Mucosa of descending colon (tissue), 3 donors: ENCODE measurements at regions not wholly inside any gene's neighbourhood (a gene's known extent, or its start where the extent isn't known, plus 50 kb on each side); places are given as distances from the start of the nearest gene placed in this dataset.
"Not testable (repeated sequence)": the region's sequence is repeated elsewhere in the genome, so short reads cannot be mapped to it uniquely, and the experiment has no call there.

ENCODE experiments used
- ATAC-seq: fragments of 200-7000 bp; cut with Tn5 transposase; one replicate; pipeline ENCODE4 v1.9.1; 2020; ENCODE audit warnings: mild to moderate bottlenecking, moderate library complexity
- DNase-seq, 3 donors: peaks; one replicate each; pipeline ENCODE4 v3.0.0-alpha.2; 2020
- H3K36me3 ChIP-seq: fragments of 200-600 bp; one replicate; pipeline ENCODE4 v1.8.0; 2021; ENCODE audit warnings: low read depth, mild to moderate bottlenecking
- H3K4me1 ChIP-seq: fragments of 200-600 bp; one replicate; pipeline ENCODE4 v1.8.0; 2021; ENCODE audit warnings: low read depth, mild to moderate bottlenecking
- H3K4me3 ChIP-seq: fragments of 200-600 bp; one replicate; pipeline ENCODE4 v1.8.0; 2021; ENCODE audit warnings: mild to moderate bottlenecking
- H3K9me3 ChIP-seq: fragments of 200-600 bp; one replicate; pipeline ENCODE4 v1.8.0; 2021; ENCODE audit warnings: mild to moderate bottlenecking
- CTCF ChIP-seq: fragments of 200-600 bp; IDR thresholded peaks from one replicate; pipeline ENCODE4 v1.8.0; 2022; ENCODE audit warnings: antibody characterized with exemption, mild to moderate bottlenecking
- intact Hi-C, 2 donors: fragments of 100-400 bp; cut with DNase I in 1 of 2; cut with micrococcal nuclease in 1 of 2; formaldehyde crosslinking; loops; one replicate each; pipeline versions ENCODE4 v1.11.0 to v1.11.1; 2022; cut with DNase I, micrococcal nuclease
- donor health status: DM: no; HTN: no; CAD: no; lungs with moderate emphysema.
- donor health status: DM: no; HTN: no; CAD: no.
- donor health status: DM: no; HTN: yes; CAD: no.

DNA sequence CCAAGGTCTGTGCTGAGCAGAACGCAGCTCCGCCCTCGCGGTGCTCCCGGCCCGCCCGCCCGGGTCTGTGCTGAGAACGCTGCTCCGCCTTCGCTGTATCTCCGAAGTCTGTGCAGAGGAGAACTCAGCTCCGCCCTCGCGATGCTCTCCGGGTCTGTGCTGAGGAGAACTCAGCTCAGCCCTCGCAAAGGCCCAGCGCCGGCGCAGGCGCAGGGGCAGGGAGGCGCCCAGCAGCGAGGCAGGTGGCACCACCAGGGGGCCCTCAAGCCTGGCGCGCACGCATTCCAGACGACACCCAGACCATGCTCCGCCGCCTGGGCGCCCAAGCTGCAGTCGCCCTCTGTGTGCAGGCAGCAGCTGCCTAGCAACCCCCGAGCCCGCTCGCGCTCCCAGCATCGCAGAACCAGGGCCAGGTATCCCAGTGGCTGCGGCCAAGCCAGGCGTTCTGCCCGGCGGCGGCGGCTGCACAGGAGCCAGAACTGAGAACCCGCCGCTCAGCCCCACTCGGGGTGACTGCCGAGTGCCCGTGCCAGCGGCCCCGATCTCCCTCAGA is 672.1 kb upstream of the DEFB115 start:
- intact Hi-C loops, H3K9me3 ChIP-seq, H3K36me3 ChIP-seq, H3K4me1 ChIP-seq, H3K4me3 ChIP-seq: not testable (repeated sequence)
- TF ChIP-seq CTCF: peak; percentile 42
- DNase-seq (peak; percentile 37 to 88 (median 70)), ATAC-seq (peak; percentile 100)

GRCh38 chr20:30586178-30586577 is 671.3 kb upstream of the DEFB115 start:
- H3K4me3 ChIP-seq, ATAC-seq, H3K4me1 ChIP-seq, H3K36me3 ChIP-seq, intact Hi-C loops, DNase-seq, H3K9me3 ChIP-seq: not testable (repeated sequence)

DNA sequence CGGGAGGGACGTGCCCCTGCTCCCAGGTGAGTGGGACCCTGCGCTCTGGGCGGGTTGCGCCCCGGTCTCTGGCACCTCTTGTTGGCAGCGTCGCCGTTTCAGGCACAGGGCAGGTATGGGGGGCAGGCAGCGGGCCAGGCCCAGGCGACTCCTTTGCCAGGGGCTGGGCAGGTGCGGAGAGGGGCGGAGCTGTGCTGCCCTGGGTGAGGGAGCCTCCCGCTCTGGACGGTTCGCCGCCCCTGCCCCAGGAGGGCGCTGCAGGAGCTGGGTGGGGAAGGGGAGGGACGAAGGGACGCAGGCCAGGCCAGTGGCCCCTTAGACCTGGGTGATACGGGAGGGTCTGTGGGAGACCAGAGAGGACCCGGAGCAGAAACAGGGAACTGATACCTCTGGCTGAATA is 663.9 kb upstream of the DEFB115 start:
- no peak for ATAC-seq
- TF ChIP-seq CTCF: no peak
- intact Hi-C loops: no loop called here
- no peak overlapping the region for H3K4me3 ChIP-seq
- DNase-seq: no peak
- no peaks in the 10 kb centered on the region for H3K9me3 ChIP-seq
- no peaks in the 10 kb centered on the region for H3K36me3 ChIP-seq
- no peaks in the 10 kb centered on the region for H3K4me1 ChIP-seq

GRCh38 chr20:30594112-30594511 is 663.4 kb upstream of the DEFB115 start:
- DNase-seq (no peak), ATAC-seq (no peak)
- no peaks in the 10 kb centered on the region for H3K4me1 ChIP-seq
- intact Hi-C loops: no loop called here
- no peak for TF ChIP-seq CTCF
- H3K9me3 ChIP-seq: no peaks in the 10 kb centered on the region
- no peaks in the 10 kb centered on the region for H3K36me3 ChIP-seq
- H3K4me3 ChIP-seq: no peak overlapping the region

DNA sequence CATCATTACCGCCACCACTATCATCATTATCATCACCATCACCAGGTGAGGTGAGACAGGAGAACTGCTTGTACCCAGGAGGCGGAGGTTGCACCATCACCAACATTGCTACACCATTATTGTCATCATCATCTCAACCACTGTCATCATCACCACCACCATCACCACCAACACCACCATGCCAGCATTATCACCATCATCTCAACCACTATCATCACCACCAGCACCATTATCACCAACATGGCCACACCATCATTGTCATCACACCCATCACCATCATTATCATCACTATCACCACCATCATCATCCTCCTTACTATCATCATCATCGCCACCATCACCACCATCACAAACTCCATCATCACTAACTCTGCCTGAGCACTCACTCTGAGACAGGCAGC is 661.8 kb upstream of the DEFB115 start:
- no peak for TF ChIP-seq CTCF
- intact Hi-C loops: no loop called here
- no peak for ATAC-seq
- DNase-seq: no peak
- H3K4me3 ChIP-seq: no peak overlapping the region
- no peaks in the 10 kb centered on the region for H3K36me3 ChIP-seq
- H3K4me1 ChIP-seq: no peaks in the 10 kb centered on the region
- no peaks in the 10 kb centered on the region for H3K9me3 ChIP-seq

GRCh38 chr20:30597429-30597828 is 660.0 kb upstream of the DEFB115 start:
- H3K4me1 ChIP-seq, H3K9me3 ChIP-seq, DNase-seq, ATAC-seq, H3K36me3 ChIP-seq, intact Hi-C loops, H3K4me3 ChIP-seq: not testable (repeated sequence)
